NK-92 (cell line): ENCODE measurements at regions not wholly inside any gene's neighbourhood (a gene's known extent, or its start where the extent isn't known, plus 50 kb on each side); places are given as distances from the start of the nearest gene placed in this dataset.

Experiments used
- DNase-seq: peaks from one replicate; lab custom pipeline; 2025; ENCODE audit not compliant: unreplicated experiment; lab: John Stamatoyannopoulos, UW

- DNase-seq: no peak
Observed at GRCh38 chr9:38229504-38230155, 160.6 kb upstream of the SHB start.

- no peak for DNase-seq
Observed at GRCh38 chr9:38229104-38229500, 160.1 kb upstream of the SHB start.

- DNase-seq: no peak
Observed at GRCh38 chr9:38228331-38229103, 159.5 kb upstream of the SHB start.

GRCh38 chr9:38227656-38228055 lies 158.6 kb upstream of the SHB start:
- DNase-seq: no peak

- peak; percentile 13 for DNase-seq
Observed at GRCh38 chr9:38227061-38227540, 158.1 kb upstream of the SHB start.

GRCh38 chr9:38226491-38226951 lies 157.5 kb upstream of the SHB start:
- no peak for DNase-seq

- no peak for DNase-seq
Observed at GRCh38 chr9:38224941-38225340, 155.9 kb upstream of the SHB start.

- DNase-seq: no peak
Observed at GRCh38 chr9:38216572-38216971, 147.5 kb upstream of the SHB start.

GRCh38 chr9:38215465-38215864 lies 146.4 kb upstream of the SHB start:
- no peak for DNase-seq

GRCh38 chr9:38214432-38214831 lies 145.4 kb upstream of the SHB start:
- DNase-seq: no peak

- no peak for DNase-seq
Observed at GRCh38 chr9:38213631-38214299, 144.7 kb upstream of the SHB start.

- no peak for DNase-seq
Observed at GRCh38 chr9:38212016-38212415, 143.0 kb upstream of the SHB start.

- no peak for DNase-seq
Observed at GRCh38 chr9:38211002-38211401, 142.0 kb upstream of the SHB start.

GRCh38 chr9:38208206-38208901 lies 139.3 kb upstream of the SHB start:
- no peak for DNase-seq

- no peak for DNase-seq
Observed at GRCh38 chr9:38207247-38207778, 138.3 kb upstream of the SHB start.

GRCh38 chr9:38205279-38205678 lies 136.3 kb upstream of the SHB start:
- DNase-seq: no peak

GRCh38 chr9:38202336-38202938 lies 133.4 kb upstream of the SHB start:
- DNase-seq: no peak

GRCh38 chr9:38201844-38202243 lies 132.8 kb upstream of the SHB start:
- DNase-seq: no peak

- no peak for DNase-seq
Observed at GRCh38 chr9:38200431-38200830, 131.4 kb upstream of the SHB start.

GRCh38 chr9:38198140-38198539 lies 129.1 kb upstream of the SHB start:
- no peak for DNase-seq

- no peak for DNase-seq
Observed at GRCh38 chr9:38196714-38197113, 127.7 kb upstream of the SHB start.
